ENCODE measurements at regions not wholly inside any gene's neighbourhood (a gene's known extent, or its start where the extent isn't known, plus 50 kb on each side); places are given as distances from the start of the nearest gene placed in this dataset.

GRCh38 chr15:38871638-38872037 is 307.0 kb upstream of the RASGRP1 start:
- TF ChIP-seq GATA2 (IDR thresholded peaks at IDR 0.05; ENCODE audit: low read depth, low read length) (no peak), GATA3 (IDR thresholded peaks at IDR 0.05; ENCODE audit: low read depth, low read length) (no peak)

Data from SH-SY5Y (cell line).